ENCODE measurements at regions not wholly inside any gene's neighbourhood (a gene's known extent, or its start where the extent isn't known, plus 50 kb on each side); places are given as distances from the start of the nearest gene placed in this dataset.

- TF ChIP-seq CTCF (IDR thresholded peaks at IDR 0.05; ENCODE audit: control extremely low read depth in 1 of 3, insufficient read depth in 1 of 3, low read depth in 1 of 3, low read length in 3 of 3): no peak
- TF ChIP-seq EZH2 (IDR thresholded peaks at IDR 0.05; ENCODE audit: low read depth, low read length, severe bottlenecking): no peak
- no peak for TF ChIP-seq RXRA (IDR thresholded peaks at IDR 0.05; ENCODE audit: insufficient read depth, low read depth, low read length)
- TF ChIP-seq GABPA (IDR thresholded peaks at IDR 0.05; ENCODE audit: borderline replicate concordance, insufficient read depth, low read length): no peak
- TF ChIP-seq SRF (IDR thresholded peaks at IDR 0.05; ENCODE audit: low read depth, low read length): no peak
- TF ChIP-seq NANOG (IDR thresholded peaks at IDR 0.05; ENCODE audit: insufficient read depth, low read depth, low read length, poor library complexity, severe bottlenecking): no peak
- TF ChIP-seq EP300 (IDR thresholded peaks at IDR 0.05; ENCODE audit: borderline replicate concordance in 1 of 2, low read depth in 2 of 2, low read length in 2 of 2): no peak
- no peak for TF ChIP-seq POLR2AphosphoS5 (IDR thresholded peaks at IDR 0.05; ENCODE audit: low read depth, low read length)
- no peak for TF ChIP-seq GTF2F1 (IDR thresholded peaks at IDR 0.05; ENCODE audit: borderline replicate concordance, low read depth, low read length)
- no peak for TF ChIP-seq EGR1 (IDR thresholded peaks at IDR 0.05; ENCODE audit: borderline replicate concordance, low read depth, low read length)
- TF ChIP-seq TCF12 (IDR thresholded peaks at IDR 0.05; ENCODE audit: low read depth, low read length): no peak
- no peak for TF ChIP-seq TAF1 (IDR thresholded peaks at IDR 0.05; ENCODE audit: low read depth, low read length)
- TF ChIP-seq SP1 (IDR thresholded peaks at IDR 0.05; ENCODE audit: low read depth, low read length): no peak
These were observed 158.1 kb downstream of the CETN3 start for GRCh38 chr5:90251447-90251846.
